OCI-LY7 (cell line): ENCODE measurements at regions not wholly inside any gene's neighbourhood (a gene's known extent, or its start where the extent isn't known, plus 50 kb on each side); places are given as distances from the start of the nearest gene placed in this dataset.

ENCODE experiments used
- CTCF ChIP-seq: fragments of 200-600 bp; sonication (generic); conservative IDR thresholded peaks from 2 replicates; pipeline ENCODE4 v1.5.1; 2014; ENCODE audit warnings: mild to moderate bottlenecking, antibody characterized with exemption, low read length, moderate library complexity, mixed read lengths
- EZH2phosphoT487 ChIP-seq: fragments of 200-600 bp; sonication (generic); IDR thresholded peaks from 2 replicates; pipeline ENCODE4 v1.6.1; 2018; ENCODE audit warnings: low read depth, borderline replicate concordance, mild to moderate bottlenecking, mixed run types, antibody characterized with exemption, low read length, moderate library complexity, mixed read lengths

DNA sequence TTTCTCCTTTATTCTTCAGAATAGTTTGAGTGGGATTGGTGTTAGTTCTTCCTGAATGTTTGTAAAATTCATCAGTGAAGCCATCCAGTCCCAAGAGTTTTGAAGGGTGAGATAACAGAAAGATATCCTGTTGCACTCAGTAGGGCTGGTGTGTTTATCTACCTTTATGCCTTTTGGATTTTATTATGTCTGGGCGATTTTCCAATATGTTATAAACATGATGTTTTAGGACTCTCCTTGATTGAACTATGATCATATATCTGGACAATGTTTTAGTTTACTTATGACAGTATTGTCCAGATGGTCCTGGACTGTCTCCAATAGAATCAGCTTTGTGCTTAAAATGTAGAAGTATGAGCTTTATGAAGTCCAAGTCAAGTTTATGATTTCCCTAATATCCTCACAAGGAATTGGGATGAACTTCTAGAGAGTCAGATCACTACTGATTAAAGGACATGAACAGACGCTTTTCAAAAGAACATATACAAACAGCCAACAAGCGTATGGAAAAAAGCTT lies 77.6 kb upstream of the ITM2A start:
- TF ChIP-seq CTCF (no peak), EZH2phosphoT487 (no peak)
